ENCODE measurements at regions not wholly inside any gene's neighbourhood (a gene's known extent, or its start where the extent isn't known, plus 50 kb on each side); places are given as distances from the start of the nearest gene placed in this dataset.

GRCh38 chr4:12555011-12555410, 929.1 kb downstream of the RAB28 start:
- no peak overlapping the region for H2AFZ ChIP-seq
- CTCF ChIA-PET, result no interaction called here

DNA sequence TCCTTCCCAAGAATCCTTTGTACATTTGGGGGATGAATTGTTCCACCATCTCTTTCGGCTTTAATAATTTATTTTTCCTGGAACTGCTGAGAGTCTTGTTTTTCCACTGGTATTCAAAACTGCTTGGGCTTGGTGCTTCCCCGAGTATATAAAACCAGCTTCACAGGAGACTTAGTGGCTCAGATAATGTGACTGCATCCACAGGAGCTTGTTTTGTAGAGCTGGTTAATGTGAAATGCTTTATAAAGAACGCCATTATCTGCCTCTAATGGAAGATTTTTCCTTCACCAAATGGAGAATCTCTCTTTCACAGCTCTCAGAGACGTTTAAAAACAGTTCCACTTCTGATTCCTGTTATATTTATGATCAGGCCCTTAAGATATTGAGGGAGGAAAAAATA, 935.5 kb downstream of the RAB28 start:
- no peaks in the 10 kb centered on the region for H3K36me3 ChIP-seq (ENCODE audit: low read depth)
- H3K9me2 ChIP-seq (ENCODE audit: insufficient read depth), result no peaks in the 10 kb centered on the region
- H3K79me2 ChIP-seq (ENCODE audit: low read depth), result no peaks in the 10 kb centered on the region
- intact Hi-C loops (cut with micrococcal nuclease; ENCODE audit: unreplicated experiment), result no loop called here
- TF ChIP-seq EZH2 (IDR thresholded peaks at IDR 0.05; ENCODE audit: low read depth), result no peak
- TF ChIP-seq, protein P1, sequence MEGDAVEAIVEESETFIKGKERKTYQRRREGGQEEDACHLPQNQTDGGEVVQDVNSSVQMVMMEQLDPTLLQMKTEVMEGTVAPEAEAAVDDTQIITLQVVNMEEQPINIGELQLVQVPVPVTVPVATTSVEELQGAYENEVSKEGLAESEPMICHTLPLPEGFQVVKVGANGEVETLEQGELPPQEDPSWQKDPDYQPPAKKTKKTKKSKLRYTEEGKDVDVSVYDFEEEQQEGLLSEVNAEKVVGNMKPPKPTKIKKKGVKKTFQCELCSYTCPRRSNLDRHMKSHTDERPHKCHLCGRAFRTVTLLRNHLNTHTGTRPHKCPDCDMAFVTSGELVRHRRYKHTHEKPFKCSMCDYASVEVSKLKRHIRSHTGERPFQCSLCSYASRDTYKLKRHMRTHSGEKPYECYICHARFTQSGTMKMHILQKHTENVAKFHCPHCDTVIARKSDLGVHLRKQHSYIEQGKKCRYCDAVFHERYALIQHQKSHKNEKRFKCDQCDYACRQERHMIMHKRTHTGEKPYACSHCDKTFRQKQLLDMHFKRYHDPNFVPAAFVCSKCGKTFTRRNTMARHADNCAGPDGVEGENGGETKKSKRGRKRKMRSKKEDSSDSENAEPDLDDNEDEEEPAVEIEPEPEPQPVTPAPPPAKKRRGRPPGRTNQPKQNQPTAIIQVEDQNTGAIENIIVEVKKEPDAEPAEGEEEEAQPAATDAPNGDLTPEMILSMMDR (conservative IDR thresholded peaks at IDR 0.05), result no peak
- H3K27me3 ChIP-seq (ENCODE audit: insufficient read depth, low read depth), result no peaks in the 10 kb centered on the region
- H2AFZ ChIP-seq, result no peak overlapping the region
- no peak overlapping the region for H3K4me2 ChIP-seq
- ChIA-PET POLR2A (ENCODE audit: unreplicated experiment) (no interaction called here), CTCF (no interaction called here)
- H3K4me3 ChIP-seq, result no peak overlapping the region
- H3F3A ChIP-seq (ENCODE audit: insufficient read depth, low read depth), result no peaks in the 10 kb centered on the region
- no peaks in the 10 kb centered on the region for H4K20me1 ChIP-seq (ENCODE audit: insufficient read depth)
- BruUV-seq (replicated peaks), result no TSS peak
- no peaks in the 10 kb centered on the region for H3K9me3 ChIP-seq (ENCODE audit: insufficient read depth, low read depth)
- DNase-seq, result no peak
- no peaks in the 10 kb centered on the region for H3K4me1 ChIP-seq (replicated peaks; ENCODE audit: insufficient read depth)
- H3K27ac ChIP-seq, result no peak overlapping the region

More at GRCh38 chr4:12555011-12555410, 929.1 kb downstream of the RAB28 start:
- no TSS peak for BruUV-seq (replicated peaks)
- H3K9me2 ChIP-seq (ENCODE audit: insufficient read depth), result no peaks in the 10 kb centered on the region
- no peaks in the 10 kb centered on the region for H4K20me1 ChIP-seq (ENCODE audit: insufficient read depth)
- H3K27ac ChIP-seq, result no peak overlapping the region
- no peak overlapping the region for H3K4me2 ChIP-seq
- H3K4me3 ChIP-seq, result no peak overlapping the region
- intact Hi-C loops (cut with micrococcal nuclease; ENCODE audit: unreplicated experiment), result no loop called here
- POLR2A ChIA-PET (ENCODE audit: unreplicated experiment), result no interaction called here
- no peaks in the 10 kb centered on the region for H3K27me3 ChIP-seq (ENCODE audit: insufficient read depth, low read depth)
- H3K79me2 ChIP-seq (ENCODE audit: low read depth), result no peaks in the 10 kb centered on the region
- H3K9me3 ChIP-seq (ENCODE audit: insufficient read depth, low read depth), result no peaks in the 10 kb centered on the region
- no peak for DNase-seq
- H3K4me1 ChIP-seq (replicated peaks; ENCODE audit: insufficient read depth), result no peaks in the 10 kb centered on the region
- TF ChIP-seq, protein P1 (conservative IDR thresholded peaks at IDR 0.05), result no peak
- no peak for TF ChIP-seq EZH2 (IDR thresholded peaks at IDR 0.05; ENCODE audit: low read depth)
- H3K36me3 ChIP-seq (ENCODE audit: low read depth), result no peaks in the 10 kb centered on the region
- no peaks in the 10 kb centered on the region for H3F3A ChIP-seq (ENCODE audit: insufficient read depth, low read depth)

GRCh38 chr4:12545812-12546211, 938.3 kb downstream of the RAB28 start:
- CTCF ChIA-PET, result no interaction called here
- no TSS peak for BruUV-seq (replicated peaks)

More at GRCh38 chr4:12545812-12546211, 938.3 kb downstream of the RAB28 start:
- Histone ChIP-seq H3K4me1 (replicated peaks; ENCODE audit: insufficient read depth) (no peaks in the 10 kb centered on the region), H3K9me2 (ENCODE audit: insufficient read depth) (no peaks in the 10 kb centered on the region), H3F3A (ENCODE audit: insufficient read depth, low read depth) (no peaks in the 10 kb centered on the region), H3K9me3 (ENCODE audit: insufficient read depth, low read depth) (no peaks in the 10 kb centered on the region), H3K27ac (no peak overlapping the region), H3K4me2 (no peak overlapping the region), H2AFZ (no peak overlapping the region), H3K79me2 (ENCODE audit: low read depth) (no peaks in the 10 kb centered on the region), H3K4me3 (no peak overlapping the region), H3K27me3 (ENCODE audit: insufficient read depth, low read depth) (no peaks in the 10 kb centered on the region), H3K36me3 (ENCODE audit: low read depth) (no peaks in the 10 kb centered on the region), H4K20me1 (ENCODE audit: insufficient read depth) (no peaks in the 10 kb centered on the region)
- TF ChIP-seq, protein P1 (conservative IDR thresholded peaks at IDR 0.05), result no peak
- no peak for TF ChIP-seq EZH2 (IDR thresholded peaks at IDR 0.05; ENCODE audit: low read depth)
- DNase-seq, result no peak
- POLR2A ChIA-PET (ENCODE audit: unreplicated experiment), result no interaction called here
- intact Hi-C loops (cut with micrococcal nuclease; ENCODE audit: unreplicated experiment), result no loop called here

Measured in PC-9 (cell line).